GM23338 (cell line): ENCODE measurements at regions not wholly inside any gene's neighbourhood (a gene's known extent, or its start where the extent isn't known, plus 50 kb on each side); places are given as distances from the start of the nearest gene placed in this dataset.

ENCODE experiments used
- ATAC-seq: fragments of 200-7000 bp; cut with Tn5 transposase; 3 replicates; pipeline ENCODE4 v1.9.1; 2020
- DNase-seq: peaks from one replicate; pipeline ENCODE4 v3.0.0-alpha.2; 2015; ENCODE audit warnings: low spot score
- H2AFZ ChIP-seq: fragments of 200-600 bp; sonication (generic); 2 replicates; pipeline ENCODE4 v1.8.0; 2016; ENCODE audit warnings: antibody characterized with exemption, mild to moderate bottlenecking, moderate library complexity
- H3F3A ChIP-seq: fragments of 200-600 bp; sonication (generic); replicated peaks from 2 replicates; pipeline ENCODE4 v1.8.0; 2017; ENCODE audit warnings: antibody characterized with exemption, mixed run types, low read depth
- H3K27ac ChIP-seq: fragments of 200-600 bp; sonication (generic); 2 replicates; pipeline ENCODE4 v1.6.1; 2016; ENCODE audit warnings: low read depth
- H3K27me3 ChIP-seq: fragments of 200-600 bp; sonication (generic); 2 replicates; pipeline ENCODE4 v1.8.0; 2016; ENCODE audit warnings: mild to moderate bottlenecking, mixed run types, moderate library complexity; ENCODE audit not compliant: insufficient read depth
- H3K36me3 ChIP-seq: fragments of 200-600 bp; sonication (generic); 2 replicates; pipeline ENCODE4 v1.8.0; 2016; ENCODE audit warnings: mild to moderate bottlenecking; ENCODE audit not compliant: insufficient read depth
- H3K4me1 ChIP-seq: fragments of 200-600 bp; sonication (generic); 2 replicates; pipeline ENCODE4 v1.8.0; 2016; ENCODE audit warnings: mild to moderate bottlenecking, moderate library complexity; ENCODE audit not compliant: insufficient read depth
- H3K4me2 ChIP-seq: fragments of 200-600 bp; sonication (generic); 2 replicates; pipeline ENCODE4 v1.7.1; 2017; ENCODE audit warnings: mixed run types
- H3K4me3 ChIP-seq: fragments of 200-600 bp; sonication (generic); 2 replicates; pipeline ENCODE4 v1.6.1; 2016; ENCODE audit warnings: mixed run types
- H3K79me2 ChIP-seq: fragments of 200-600 bp; sonication (generic); replicated peaks from 2 replicates; pipeline ENCODE4 v1.8.0; 2017; ENCODE audit warnings: mild to moderate bottlenecking; ENCODE audit not compliant: insufficient read depth
- H3K9me2 ChIP-seq: fragments of 200-600 bp; sonication (generic); 2 replicates; pipeline ENCODE4 v1.8.0; 2017; ENCODE audit not compliant: insufficient read depth
- H4K20me1 ChIP-seq: fragments of 200-600 bp; sonication (generic); replicated peaks from 2 replicates; pipeline ENCODE4 v1.8.0; 2017; ENCODE audit warnings: mild to moderate bottlenecking; ENCODE audit not compliant: insufficient read depth
- H3K27ac Mint-ChIP-seq: 2 replicates; pipeline ENCODE4 v1.8.0; 2020; ENCODE audit warnings: inconsistent platforms, mild to moderate bottlenecking, moderate library complexity, mixed read lengths
- H3K27me3 Mint-ChIP-seq: 3 replicates; pipeline ENCODE4 v1.8.0; 2022; ENCODE audit warnings: low read depth, mild to moderate bottlenecking, moderate library complexity, mixed read lengths, inconsistent platforms; ENCODE audit not compliant: insufficient read depth, poor library complexity
- H3K36me3 Mint-ChIP-seq: 3 replicates; pipeline ENCODE4 v1.8.0; 2021; ENCODE audit warnings: low read depth, mild to moderate bottlenecking, inconsistent platforms, moderate library complexity, mixed read lengths
- H3K4me1 Mint-ChIP-seq: 3 replicates; pipeline ENCODE4 v1.8.0; 2020; ENCODE audit warnings: mild to moderate bottlenecking, inconsistent platforms, mixed read lengths
- H3K4me3 Mint-ChIP-seq: 3 replicates; pipeline ENCODE4 v1.8.0; 2021; ENCODE audit warnings: moderate library complexity, mild to moderate bottlenecking, inconsistent platforms, mixed read lengths
- H3K9me3 Mint-ChIP-seq: 3 replicates; pipeline ENCODE4 v1.8.0; 2020; ENCODE audit warnings: moderate library complexity, mild to moderate bottlenecking, inconsistent platforms, mixed read lengths
- CREB1 ChIP-seq: fragments of 250-450 bp; sonication (Bioruptor Pico); IDR thresholded peaks from 2 replicates; pipeline ENCODE4 v1.5.0; 2020; ENCODE audit warnings: low read depth, mild to moderate bottlenecking, moderate library complexity
- EZH2 ChIP-seq: fragments of 200-600 bp; sonication (generic); IDR thresholded peaks from one replicate; pipeline ENCODE4 v1.8.0; 2017; ENCODE audit warnings: antibody characterized with exemption, mild to moderate bottlenecking, low read depth; ENCODE audit not compliant: unreplicated experiment
- EZH2phosphoT487 ChIP-seq: fragments of 200-600 bp; sonication (generic); IDR thresholded peaks from one replicate; pipeline ENCODE4 v1.8.1; 2018; ENCODE audit warnings: antibody characterized with exemption; ENCODE audit not compliant: unreplicated experiment
- JUNB ChIP-seq: IDR thresholded peaks from one replicate; pipeline ENCODE4 v1.6.1; 2016; ENCODE audit warnings: antibody characterized with exemption; ENCODE audit not compliant: unreplicated experiment
- NANOG ChIP-seq: IDR thresholded peaks from 2 replicates; pipeline ENCODE4 v1.6.1; 2016; ENCODE audit warnings: antibody characterized with exemption, borderline replicate concordance
- POLR2AphosphoS5 ChIP-seq: IDR thresholded peaks from 2 replicates; pipeline ENCODE4 v1.6.1; 2016; ENCODE audit warnings: antibody characterized with exemption, low read depth
- STAT1 ChIP-seq: IDR thresholded peaks from one replicate; pipeline ENCODE4 v1.6.1; 2016; ENCODE audit warnings: antibody characterized with exemption; ENCODE audit not compliant: unreplicated experiment
- ZNF114 ChIP-seq: fragments of 250-450 bp; sonication (Bioruptor Pico); IDR thresholded peaks from 2 replicates; pipeline ENCODE4 v1.5.0; 2020; ENCODE audit warnings: mild to moderate bottlenecking, moderate library complexity
- TF ChIP-seq, protein P1 (sequence below): IDR thresholded peaks from 2 replicates; pipeline ENCODE4 v1.6.1; 2016; ENCODE audit warnings: antibody characterized with exemption
- TF ChIP-seq, protein P2 (sequence below), 2 experiments: fragments of 200-600 bp in 1 of 2; sonication (generic) in 1 of 2; conservative IDR thresholded peaks; 2 replicates each; pipeline versions ENCODE4 v1.5.1 to v1.6.1; 2016 to 2017; ENCODE audit warnings: antibody characterized with exemption in 2 of 2, low read depth in 2 of 2, mild to moderate bottlenecking in 2 of 2, moderate library complexity in 1 of 2
- TF ChIP-seq, protein P3 (sequence below): IDR thresholded peaks from one replicate; pipeline ENCODE4 v1.6.1; 2018; ENCODE audit warnings: antibody characterized with exemption; ENCODE audit not compliant: unreplicated experiment

DNA sequence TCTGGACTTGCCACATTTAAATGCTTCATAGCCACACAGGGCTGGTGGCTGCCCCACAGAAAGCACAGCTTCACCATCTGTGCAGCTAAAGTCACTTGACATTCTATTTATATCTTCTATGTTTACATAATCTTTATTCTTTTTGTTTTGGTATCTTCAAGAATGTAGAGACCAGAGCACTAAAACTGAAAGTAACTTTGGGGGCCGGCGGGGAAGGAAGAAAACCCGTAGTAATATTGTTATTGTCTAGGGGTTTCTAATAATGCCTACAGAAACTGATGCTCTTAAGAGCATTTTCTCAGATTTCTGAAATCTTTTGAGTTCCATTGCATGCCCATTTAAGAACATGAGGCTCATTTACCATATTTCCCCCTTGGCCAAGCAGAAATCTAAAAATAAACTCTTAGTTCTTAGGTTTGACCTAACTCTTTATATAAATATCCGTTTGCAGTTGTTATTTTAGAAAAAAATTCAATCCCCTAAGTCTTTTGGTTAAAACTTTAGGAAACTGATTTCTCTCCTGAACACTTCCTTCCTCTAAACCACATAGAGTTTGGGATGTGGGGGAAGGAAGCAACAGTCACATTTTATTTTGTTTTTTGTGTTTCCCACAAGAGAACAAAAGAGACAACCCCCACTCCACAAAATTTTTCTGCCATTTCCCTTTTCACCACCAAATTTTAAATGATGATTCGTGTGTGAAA lies 207.6 kb downstream of the OGFRL1 start:
- Histone ChIP-seq H3K4me2 (no peak overlapping the region), H3K27me3 (no peaks in the 10 kb centered on the region), H4K20me1 (no peaks in the 10 kb centered on the region), H3K36me3 (no peaks in the 10 kb centered on the region), H3K4me3 (no peak overlapping the region), H3K9me2 (no peaks in the 10 kb centered on the region; the same call in 1 of the 2 replicates), H3F3A (no peaks in the 10 kb centered on the region), H3K79me2 (no peaks in the 10 kb centered on the region), H2AFZ (peak overlapping the region; percentile 57), H3K27ac (no peak overlapping the region), H3K4me1 (peaks cover 7% of the 10 kb centered on the region; the same call in 1 of the 2 replicates)
- Mint-ChIP-seq H3K27me3 (no peaks in the 10 kb centered on the region), H3K36me3 (no peaks in the 10 kb centered on the region), H3K4me1 (peaks cover 14% of the 10 kb centered on the region), H3K9me3 (no peaks in the 10 kb centered on the region), H3K4me3 (no peak overlapping the region), H3K27ac (peak overlapping the region; percentile 78)
- ATAC-seq: no peak
- no peak for DNase-seq
- TF ChIP-seq, protein P1, sequence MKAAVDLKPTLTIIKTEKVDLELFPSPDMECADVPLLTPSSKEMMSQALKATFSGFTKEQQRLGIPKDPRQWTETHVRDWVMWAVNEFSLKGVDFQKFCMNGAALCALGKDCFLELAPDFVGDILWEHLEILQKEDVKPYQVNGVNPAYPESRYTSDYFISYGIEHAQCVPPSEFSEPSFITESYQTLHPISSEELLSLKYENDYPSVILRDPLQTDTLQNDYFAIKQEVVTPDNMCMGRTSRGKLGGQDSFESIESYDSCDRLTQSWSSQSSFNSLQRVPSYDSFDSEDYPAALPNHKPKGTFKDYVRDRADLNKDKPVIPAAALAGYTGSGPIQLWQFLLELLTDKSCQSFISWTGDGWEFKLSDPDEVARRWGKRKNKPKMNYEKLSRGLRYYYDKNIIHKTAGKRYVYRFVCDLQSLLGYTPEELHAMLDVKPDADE: no peak
- TF ChIP-seq CREB1 (CRISPR knock-in tag) (no peak), EZH2 (no peak), JUNB (no peak), ZNF114 (CRISPR knock-in tag) (no peak), EZH2phosphoT487 (no peak), STAT1 (no peak), POLR2AphosphoS5 (no peak), NANOG (no peak)
- TF ChIP-seq, protein P2, sequence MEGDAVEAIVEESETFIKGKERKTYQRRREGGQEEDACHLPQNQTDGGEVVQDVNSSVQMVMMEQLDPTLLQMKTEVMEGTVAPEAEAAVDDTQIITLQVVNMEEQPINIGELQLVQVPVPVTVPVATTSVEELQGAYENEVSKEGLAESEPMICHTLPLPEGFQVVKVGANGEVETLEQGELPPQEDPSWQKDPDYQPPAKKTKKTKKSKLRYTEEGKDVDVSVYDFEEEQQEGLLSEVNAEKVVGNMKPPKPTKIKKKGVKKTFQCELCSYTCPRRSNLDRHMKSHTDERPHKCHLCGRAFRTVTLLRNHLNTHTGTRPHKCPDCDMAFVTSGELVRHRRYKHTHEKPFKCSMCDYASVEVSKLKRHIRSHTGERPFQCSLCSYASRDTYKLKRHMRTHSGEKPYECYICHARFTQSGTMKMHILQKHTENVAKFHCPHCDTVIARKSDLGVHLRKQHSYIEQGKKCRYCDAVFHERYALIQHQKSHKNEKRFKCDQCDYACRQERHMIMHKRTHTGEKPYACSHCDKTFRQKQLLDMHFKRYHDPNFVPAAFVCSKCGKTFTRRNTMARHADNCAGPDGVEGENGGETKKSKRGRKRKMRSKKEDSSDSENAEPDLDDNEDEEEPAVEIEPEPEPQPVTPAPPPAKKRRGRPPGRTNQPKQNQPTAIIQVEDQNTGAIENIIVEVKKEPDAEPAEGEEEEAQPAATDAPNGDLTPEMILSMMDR (conservative IDR thresholded peaks at IDR 0.05; ENCODE audit: low read depth in 2 of 2): no peak

DNA sequence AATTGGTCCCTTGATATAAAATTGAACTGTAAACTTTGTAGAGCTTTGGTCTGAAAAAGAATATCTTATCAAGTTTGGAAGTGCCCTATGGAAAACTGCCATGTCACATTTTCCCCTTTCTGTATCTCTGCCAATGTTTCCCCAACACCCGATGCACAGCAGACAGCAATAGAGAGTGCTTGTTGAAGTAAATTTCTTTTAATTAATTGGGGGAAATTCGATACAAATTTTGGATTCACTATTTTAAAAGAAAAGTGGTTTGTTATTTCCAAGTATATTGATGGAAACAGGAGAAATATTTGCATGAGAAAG lies 208.1 kb downstream of the OGFRL1 start:
- Histone ChIP-seq H3K36me3 (no peaks in the 10 kb centered on the region), H3K4me2 (no peak overlapping the region), H4K20me1 (no peaks in the 10 kb centered on the region), H2AFZ (peak overlapping the region; percentile 57), H3F3A (no peaks in the 10 kb centered on the region), H3K4me3 (no peak overlapping the region), H3K27me3 (no peaks in the 10 kb centered on the region), H3K79me2 (no peaks in the 10 kb centered on the region), H3K27ac (no peak overlapping the region), H3K9me2 (no peaks in the 10 kb centered on the region; the same call in 1 of the 2 replicates), H3K4me1 (peaks cover 7% of the 10 kb centered on the region; the same call in 1 of the 2 replicates)
- DNase-seq: no peak
- no peak overlapping the region for H3K4me3 Mint-ChIP-seq
- no peaks in the 10 kb centered on the region for H3K36me3 Mint-ChIP-seq
- H3K27me3 Mint-ChIP-seq: no peaks in the 10 kb centered on the region
- H3K4me1 Mint-ChIP-seq: peaks cover 14% of the 10 kb centered on the region
- no peak for ATAC-seq
- H3K27ac Mint-ChIP-seq: peak overlapping the region; percentile 78
- H3K9me3 Mint-ChIP-seq: no peaks in the 10 kb centered on the region
- TF ChIP-seq NANOG (no peak), EZH2 (no peak), EZH2phosphoT487 (no peak), CREB1 (CRISPR knock-in tag) (no peak)
- TF ChIP-seq, protein P3, sequence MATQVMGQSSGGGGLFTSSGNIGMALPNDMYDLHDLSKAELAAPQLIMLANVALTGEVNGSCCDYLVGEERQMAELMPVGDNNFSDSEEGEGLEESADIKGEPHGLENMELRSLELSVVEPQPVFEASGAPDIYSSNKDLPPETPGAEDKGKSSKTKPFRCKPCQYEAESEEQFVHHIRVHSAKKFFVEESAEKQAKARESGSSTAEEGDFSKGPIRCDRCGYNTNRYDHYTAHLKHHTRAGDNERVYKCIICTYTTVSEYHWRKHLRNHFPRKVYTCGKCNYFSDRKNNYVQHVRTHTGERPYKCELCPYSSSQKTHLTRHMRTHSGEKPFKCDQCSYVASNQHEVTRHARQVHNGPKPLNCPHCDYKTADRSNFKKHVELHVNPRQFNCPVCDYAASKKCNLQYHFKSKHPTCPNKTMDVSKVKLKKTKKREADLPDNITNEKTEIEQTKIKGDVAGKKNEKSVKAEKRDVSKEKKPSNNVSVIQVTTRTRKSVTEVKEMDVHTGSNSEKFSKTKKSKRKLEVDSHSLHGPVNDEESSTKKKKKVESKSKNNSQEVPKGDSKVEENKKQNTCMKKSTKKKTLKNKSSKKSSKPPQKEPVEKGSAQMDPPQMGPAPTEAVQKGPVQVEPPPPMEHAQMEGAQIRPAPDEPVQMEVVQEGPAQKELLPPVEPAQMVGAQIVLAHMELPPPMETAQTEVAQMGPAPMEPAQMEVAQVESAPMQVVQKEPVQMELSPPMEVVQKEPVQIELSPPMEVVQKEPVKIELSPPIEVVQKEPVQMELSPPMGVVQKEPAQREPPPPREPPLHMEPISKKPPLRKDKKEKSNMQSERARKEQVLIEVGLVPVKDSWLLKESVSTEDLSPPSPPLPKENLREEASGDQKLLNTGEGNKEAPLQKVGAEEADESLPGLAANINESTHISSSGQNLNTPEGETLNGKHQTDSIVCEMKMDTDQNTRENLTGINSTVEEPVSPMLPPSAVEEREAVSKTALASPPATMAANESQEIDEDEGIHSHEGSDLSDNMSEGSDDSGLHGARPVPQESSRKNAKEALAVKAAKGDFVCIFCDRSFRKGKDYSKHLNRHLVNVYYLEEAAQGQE: no peak
- TF ChIP-seq, protein P1: no peak
